KBM-7 (cell line): ENCODE measurements at regions not wholly inside any gene's neighbourhood (a gene's known extent, or its start where the extent isn't known, plus 50 kb on each side); places are given as distances from the start of the nearest gene placed in this dataset.
"Not testable (repeated sequence)": the region's sequence is repeated elsewhere in the genome, so short reads cannot be mapped to it uniquely, and the experiment has no call there.

Experiments
- DNase-seq: peaks from one replicate; pipeline ENCODE4 v3.0.0-alpha.2; 2015
- in situ Hi-C: fragments of 300-500 bp; cut with MboI; formaldehyde crosslinking; loops from 2 replicates; pipeline ENCODE4 v1.14.3; 2020; ENCODE audit warnings: low sequenced_read_pairs, low pct_unique_long_range_greater_than_20kb, mixed read lengths

DNA sequence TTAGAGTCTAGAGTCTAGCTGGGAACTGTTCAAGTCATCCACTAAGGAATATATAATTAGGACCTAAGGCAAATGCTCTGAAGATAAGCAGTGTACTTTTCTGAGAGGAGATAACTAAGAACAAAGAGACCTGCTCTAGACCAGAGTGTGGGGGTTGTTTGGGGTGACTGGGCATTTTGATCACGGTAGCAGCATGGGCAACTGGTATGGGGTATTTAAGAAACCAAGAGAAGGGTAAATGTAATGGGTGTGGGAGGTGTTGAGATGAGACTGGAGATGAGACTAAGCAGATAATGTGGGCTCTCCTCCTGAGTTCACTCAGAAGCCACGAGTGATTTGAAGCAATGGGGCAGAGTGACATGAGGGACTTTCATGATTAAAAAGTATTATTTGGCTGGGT lies 1082.9 kb downstream of the GATA3 start:
- no peak for DNase-seq
- in situ Hi-C loops = no loop called here

DNA sequence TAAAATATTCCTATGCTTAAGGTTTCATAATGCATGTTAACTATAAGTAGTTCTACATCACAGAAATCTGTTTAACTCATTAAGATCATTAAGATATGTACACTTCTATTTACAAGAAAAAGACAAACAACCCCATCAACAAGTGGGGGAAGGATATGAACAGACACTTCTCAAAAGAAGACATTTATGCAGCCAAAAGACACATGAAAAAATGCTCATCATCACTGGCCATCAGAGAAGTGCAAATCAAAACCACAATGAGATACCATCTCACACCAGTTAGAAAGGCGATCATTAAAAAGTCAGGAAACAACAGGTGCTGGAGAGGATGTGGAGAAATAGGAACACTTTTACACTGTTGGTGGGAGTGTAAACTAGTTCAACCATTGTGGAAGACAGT lies 1084.3 kb downstream of the GATA3 start:
- in situ Hi-C loops, DNase-seq: not testable (repeated sequence)

DNA sequence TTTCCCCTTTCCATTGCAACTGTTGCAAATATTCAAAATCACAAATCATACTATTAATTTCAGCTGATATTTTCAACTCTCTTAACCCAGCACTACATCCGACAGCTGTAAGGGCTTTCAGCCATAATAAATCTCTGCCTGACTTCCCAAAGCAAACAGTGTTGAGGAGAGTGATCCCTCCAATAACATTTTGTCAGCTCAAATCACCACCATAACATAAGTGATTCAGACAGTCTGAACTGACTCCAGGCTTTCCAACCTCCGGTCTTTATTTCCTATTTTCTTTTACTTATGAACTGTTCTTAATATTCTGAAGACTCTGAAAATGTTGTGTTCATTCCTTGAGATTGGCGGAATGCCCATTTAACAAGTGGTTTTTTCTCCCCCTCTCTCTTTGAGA lies 1085.9 kb downstream of the GATA3 start:
- in situ Hi-C loops = no loop called here

DNA sequence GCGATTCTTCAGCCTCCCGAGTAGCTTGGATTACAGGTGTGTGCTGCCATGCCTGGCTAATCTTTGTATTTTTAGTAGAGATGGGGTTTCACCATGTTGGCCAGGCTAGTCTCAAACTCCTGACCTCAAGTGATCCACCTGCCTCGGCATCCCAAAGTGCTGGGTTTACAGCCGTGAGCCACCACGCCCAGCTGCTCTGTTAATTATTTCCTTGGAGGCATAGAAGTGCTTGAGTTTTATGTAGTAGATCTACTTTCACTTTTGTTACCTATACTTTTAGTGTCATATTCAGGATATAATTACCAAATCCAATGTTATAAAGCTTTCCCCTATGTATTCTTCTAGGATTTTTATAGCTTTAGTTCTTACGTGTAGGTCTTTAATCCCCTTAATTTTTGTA lies 1093.0 kb downstream of the GATA3 start:
- no peak for DNase-seq
- in situ Hi-C loops = no loop called here

More for the DNA sequence above, 1085.9 kb downstream of the GATA3 start:
- no peak for DNase-seq

DNA sequence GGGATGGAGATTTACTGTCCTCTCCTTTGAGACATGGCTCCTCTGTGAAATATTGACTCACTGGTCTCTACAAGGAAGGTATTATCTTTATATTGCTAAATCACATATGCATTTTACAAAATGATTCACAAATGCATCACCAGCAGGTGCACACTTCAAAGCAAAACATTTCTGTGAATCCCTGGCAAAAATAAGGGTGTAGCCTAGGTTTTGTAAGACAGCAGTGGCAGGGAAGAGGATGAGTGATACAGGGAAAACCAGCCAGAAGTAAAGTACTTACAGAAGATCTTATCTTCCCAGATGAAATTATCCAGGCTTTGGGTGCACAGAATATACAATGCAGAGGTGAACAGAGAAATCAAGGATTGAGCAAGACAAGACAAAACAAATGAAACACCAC lies 1094.6 kb downstream of the GATA3 start:
- in situ Hi-C loops = no loop called here
- no peak for DNase-seq

DNA sequence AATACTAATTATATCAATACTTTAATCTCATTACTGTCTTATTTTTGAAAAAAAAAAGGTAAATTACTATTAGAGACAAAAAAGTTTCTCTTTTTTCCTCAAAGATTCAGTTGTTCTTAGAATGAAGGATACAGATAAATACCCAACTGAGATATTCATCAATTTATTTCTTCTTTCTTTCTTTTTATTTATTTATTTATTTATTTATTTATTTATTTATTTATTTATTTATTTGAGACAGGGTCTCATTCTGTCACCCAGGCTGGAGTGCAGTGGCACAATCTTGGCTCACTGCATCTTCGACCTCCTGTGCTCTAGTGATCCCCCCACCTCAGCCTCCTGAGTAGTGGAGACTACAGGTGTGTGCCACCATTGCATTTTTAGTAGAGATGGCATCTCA lies 1098.6 kb downstream of the GATA3 start:
- in situ Hi-C loops = not testable (repeated sequence)

DNA sequence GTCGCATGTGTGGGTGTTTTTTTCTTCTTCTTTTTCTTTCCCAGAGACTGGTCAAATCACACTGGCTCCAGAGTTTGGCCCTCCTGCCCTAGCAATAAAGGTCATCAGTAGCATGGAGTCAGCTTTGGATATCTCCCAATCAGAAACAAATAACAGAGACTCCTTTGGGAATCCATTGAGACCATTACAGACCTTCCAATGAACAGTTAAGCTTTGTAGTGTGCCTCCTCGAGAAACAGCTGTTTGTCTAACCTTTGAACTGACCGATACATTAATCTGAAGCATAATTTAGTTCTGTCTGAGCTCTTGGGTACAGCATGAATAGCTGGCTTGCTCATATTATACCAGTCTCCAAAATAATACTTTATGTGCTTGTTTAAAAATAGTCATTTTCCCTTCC lies 1103.2 kb downstream of the GATA3 start:
- no peak for DNase-seq
- in situ Hi-C loops = no loop called here

More for the DNA sequence above, 1098.6 kb downstream of the GATA3 start:
- not testable (repeated sequence) for DNase-seq

DNA sequence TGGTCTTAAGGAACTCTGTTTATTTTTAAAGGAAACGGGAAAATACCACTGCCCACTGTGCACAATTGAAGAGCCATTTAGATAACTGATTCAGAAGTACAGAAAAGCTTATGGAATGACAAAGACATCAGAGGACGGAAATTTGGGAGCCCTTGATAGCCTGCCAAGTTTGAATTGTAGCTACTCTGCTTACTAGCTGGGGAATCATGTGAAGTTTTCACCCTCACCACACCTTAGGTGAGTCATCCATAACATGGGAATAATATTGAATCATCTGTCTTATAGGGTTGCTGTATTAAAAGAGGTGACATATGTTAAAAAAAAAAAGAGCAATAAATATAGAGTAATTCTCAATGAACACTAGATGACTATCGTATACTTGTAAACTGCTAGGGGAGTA lies 1104.2 kb downstream of the GATA3 start:
- DNase-seq = no peak
- in situ Hi-C loops = no loop called here

DNA sequence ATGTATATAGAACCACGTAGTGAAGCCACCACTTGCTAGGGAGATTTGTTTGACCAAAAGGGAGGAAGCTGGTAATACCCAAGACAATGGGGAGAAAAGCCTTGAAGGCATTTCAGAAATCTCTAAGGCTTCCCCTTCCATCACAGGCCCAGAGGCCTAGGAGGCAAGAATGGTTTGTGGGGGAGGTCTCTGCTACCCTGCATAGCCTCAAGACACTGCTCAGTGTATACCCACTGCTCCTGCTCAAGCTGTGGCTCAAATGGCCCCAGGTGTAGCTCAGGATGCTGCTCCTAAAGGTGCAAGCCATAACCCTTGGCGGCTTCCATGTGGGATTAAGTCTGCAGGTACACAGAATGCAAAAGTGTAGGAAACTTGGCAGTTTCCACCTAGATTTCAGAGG lies 1105.8 kb downstream of the GATA3 start:
- in situ Hi-C loops = no loop called here
- no peak for DNase-seq

DNA sequence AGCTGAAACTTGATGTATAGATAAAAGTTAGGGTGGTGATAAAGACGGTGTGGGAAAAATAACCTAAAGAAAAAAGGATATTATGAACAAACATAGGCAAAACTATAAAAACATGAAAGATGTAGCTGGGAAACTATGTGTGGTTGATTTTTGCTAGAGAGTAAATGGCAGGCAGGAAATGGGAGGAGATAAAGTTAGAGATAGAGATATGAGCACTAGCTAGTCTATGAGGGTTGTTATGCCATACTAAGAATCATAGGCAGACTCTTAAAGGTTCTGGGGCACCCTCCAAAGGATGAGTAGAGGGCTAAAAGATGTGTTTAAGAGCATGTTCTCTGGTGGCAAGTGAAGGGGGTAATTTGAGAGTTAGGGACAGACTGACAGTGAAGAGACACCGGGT lies 1109.2 kb downstream of the GATA3 start:
- no peak for DNase-seq
- in situ Hi-C loops = no loop called here

DNA sequence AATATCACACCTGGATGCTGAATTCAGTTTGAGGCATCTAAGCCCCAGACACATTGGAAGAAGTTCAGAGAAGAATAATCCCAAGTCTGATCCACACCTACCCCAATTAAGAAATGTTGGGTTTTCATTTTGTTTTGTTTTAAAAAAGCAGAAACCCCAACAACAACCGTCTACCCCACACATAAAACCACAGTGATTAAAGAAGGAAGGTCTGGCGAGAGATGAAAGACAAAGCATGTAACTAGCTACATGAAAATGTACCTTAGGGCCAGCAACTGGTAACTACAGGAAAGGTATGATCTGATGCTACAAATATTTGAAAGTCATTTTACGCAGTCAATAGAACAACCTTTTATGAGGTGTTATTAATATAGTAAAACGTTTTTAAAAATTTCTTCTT lies 1112.3 kb downstream of the GATA3 start:
- DNase-seq = no peak
- in situ Hi-C loops = no loop called here

DNA sequence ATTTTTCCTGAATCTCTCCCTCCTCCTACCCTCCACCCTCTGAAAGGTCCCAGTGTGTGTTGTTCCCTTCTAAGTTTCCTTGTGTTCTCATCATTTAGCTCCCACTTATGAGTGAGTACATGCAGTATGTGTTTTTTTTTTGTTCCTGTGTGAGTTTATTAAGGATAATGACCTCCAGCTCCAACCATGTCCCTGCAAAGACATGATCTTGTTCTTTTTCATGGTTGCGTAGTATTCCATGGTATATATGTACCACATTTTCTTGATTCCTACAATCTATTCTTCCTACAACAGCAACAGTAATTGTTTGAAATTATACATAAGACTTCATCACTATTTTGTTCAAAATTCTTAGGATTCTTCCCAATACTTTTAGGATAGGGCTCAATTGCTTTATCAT lies 1117.8 kb downstream of the GATA3 start:
- in situ Hi-C loops = no loop called here
- no peak for DNase-seq

DNA sequence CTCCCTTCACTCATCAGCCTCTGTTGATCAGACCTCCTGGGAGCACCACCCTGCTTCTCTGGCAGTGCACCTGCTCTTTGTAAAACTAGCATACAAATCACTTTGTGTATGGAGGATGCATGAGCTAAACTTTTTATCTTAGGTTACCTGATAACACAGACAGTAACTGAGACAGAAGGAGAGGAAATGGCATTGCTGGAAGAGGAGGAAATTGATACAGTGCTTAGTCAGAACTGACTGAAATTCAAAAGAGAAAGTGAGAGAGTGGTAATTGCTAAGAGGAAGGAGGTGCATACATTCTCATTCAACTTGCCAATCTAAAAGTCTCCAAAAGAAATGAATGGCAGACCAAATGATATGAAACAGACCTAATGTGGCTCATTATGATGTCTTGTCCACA lies 1120.7 kb downstream of the GATA3 start:
- in situ Hi-C loops = no loop called here
- no peak for DNase-seq

DNA sequence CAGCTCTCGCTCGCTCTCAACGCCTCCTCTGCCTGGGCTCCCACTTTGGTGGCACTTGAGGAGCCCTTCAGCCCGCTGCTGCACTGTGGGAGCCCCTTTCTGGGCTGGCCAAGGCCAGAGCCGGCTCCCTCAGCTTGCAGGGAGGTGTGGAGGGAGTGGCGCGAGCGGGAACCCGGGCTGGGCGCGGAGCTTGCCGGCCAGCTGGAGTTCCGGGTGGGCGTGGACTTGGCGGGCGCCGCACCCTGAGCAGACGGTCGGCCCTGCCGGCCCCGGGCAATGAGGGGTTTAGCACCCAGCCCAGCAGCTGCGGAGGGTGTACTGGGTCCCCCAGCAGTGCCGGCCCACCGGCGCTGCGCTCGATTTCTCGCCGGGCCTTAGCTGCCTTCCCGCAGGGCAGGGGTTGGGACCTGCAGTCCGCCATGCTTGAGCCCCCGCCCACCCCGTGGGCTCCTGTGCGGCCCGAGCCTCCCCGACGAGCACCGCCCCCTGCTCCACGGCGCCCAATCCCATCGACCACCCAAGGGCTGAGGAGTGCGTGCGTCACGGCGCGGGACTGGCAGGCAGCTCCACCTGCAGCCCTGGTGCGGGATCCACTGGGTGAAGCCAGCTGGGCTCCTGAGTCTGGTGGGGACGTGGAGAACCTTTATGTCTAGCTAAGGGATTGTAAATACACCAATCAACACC lies 1128.9 kb downstream of the GATA3 start:
- DNase-seq, in situ Hi-C loops: not testable (repeated sequence)

DNA sequence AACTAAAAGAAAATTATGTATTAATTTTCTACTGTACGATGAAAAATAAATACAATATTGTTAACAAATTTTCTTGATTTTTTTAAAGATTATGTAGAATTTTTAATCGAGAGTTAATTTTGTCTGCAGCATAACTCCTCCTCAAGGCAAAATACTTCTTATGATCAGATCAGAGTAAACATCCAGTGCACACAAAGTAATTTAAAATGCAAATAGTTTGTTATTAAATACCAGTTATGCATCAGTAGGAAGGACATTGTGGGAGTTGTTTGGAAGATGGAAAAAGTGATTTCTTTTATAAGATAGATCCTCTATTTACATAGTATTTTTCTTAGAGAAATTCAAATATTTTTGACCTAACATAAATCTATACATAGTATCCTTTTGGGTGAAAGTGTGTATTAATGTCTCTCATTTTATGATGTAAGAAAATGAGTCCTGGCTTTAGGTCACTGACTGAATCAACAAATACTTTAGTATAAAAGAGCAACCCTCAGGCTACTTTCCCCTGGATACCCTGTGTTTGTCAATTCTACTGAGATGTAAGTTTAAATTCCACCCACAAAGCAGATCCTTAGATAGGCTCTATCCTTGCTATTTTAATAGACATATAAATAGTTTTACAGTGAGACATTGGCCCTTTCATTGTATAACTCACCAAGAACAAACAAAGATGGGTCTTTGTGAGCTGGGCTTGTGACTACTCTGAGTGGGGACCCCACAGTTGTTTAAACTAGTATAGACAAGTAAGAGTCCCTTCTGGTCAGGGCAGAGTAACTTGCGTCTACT lies 1133.7 kb downstream of the GATA3 start:
- in situ Hi-C loops = no loop called here
- DNase-seq = no peak

DNA sequence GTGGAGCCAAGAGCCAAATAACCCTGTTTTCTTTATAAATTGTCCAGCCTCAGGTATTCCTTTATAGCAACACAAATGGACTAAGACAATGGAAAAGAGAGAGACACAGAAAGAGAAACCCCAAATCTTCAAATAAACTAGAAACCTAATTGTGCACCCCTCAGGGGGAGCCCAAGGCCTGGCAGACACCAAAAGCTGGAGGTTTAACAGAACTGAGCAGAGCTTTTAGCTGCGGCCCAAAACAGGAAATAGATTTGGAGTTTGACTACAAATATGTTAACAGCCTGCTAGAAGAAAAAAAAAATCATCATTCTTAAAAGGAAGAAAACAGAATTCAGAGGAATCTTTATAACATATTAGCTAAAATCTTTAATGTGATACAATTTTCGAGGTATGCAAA lies 1135.0 kb downstream of the GATA3 start:
- in situ Hi-C loops = no loop called here
- no peak for DNase-seq

DNA sequence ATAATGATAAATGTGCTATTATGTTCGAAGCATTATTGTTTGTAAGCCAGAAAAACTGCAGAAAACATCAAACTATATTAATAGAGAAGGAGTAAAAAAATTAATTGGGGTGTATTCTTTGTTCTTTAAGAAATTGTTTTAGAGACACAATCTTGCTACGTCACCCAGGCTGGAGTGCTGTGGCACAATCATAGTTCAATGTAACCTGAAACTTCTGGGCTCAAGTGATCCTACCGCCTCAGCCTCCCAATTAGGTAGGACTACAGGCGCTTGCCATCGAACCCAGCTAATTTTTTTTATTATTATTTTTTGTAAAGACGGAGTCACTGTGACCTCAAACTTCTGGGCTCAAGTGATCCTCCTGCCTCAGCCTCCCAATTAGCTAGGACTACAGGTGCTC lies 1138.6 kb downstream of the GATA3 start:
- in situ Hi-C loops = no loop called here

DNA sequence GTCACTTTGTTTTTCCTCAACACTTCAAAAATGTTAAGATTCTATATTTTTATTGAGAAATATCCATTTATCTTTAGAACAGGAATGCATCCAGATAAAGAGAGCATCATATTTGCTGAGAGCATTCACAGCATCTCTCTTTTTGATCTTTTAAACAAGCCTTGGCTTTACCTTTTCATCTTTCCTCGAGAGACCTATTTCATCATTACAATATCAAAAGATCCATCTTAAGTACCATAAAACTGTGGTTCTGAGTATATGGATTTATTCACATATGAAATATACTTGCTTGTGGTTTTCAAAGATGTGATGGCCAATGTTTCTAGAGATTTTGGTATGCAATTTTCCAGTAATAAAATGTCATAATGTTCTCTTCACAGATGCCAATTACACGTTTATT lies 1140.9 kb downstream of the GATA3 start:
- in situ Hi-C loops = no loop called here

More for the DNA sequence above, 1138.6 kb downstream of the GATA3 start:
- DNase-seq = no peak

DNA sequence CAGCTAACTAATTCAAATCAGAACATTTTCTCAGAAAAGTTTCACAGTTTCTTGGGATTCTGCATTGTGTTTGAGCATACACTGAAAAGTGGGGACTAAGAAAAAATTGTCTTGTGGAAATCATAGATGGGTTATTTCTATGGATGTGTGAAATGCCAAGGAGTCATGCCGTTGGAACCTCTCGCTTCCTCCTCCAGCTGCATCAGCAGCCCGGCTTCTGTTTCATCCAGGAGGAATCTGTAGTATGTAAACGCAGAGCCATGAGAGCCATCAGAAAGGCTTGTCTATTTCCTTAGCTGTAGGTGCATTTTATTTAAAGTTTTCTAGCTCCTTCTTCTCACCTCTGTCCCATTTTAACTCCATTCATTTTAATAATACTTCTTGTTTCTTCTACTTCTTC lies 1144.1 kb downstream of the GATA3 start:
- in situ Hi-C loops = no loop called here
- DNase-seq = no peak

More for the DNA sequence above, 1140.9 kb downstream of the GATA3 start:
- no peak for DNase-seq

DNA sequence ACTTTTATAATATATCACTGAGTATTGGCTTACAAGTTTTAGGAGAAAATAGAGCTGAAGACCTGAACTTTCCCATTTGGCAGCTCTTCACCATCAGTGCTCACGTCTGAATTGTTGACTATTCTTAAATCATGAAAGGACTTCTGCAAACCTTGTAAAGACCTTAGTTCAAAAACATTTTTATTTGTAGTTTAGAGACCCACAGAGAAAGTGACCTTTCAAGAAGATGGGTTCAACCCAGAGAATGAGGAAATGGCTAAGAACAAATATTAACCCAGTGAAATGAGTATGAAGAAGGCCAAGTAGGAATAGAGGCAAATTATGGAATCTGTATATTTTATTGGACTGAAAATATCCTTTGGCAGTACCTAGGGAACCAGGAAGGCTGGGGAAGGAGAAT lies 1151.1 kb downstream of the GATA3 start:
- in situ Hi-C loops = no loop called here
- no peak for DNase-seq
